K562 (cell line): ENCODE measurements at regions not wholly inside any gene's neighbourhood (a gene's known extent, or its start where the extent isn't known, plus 50 kb on each side); places are given as distances from the start of the nearest gene placed in this dataset.

Source experiments
- ARID2 ChIP-seq: fragments of 450-650 bp; IDR thresholded peaks from 2 replicates; pipeline ENCODE4 v1.6.1; 2017; ENCODE audit warnings: antibody characterized with exemption, mild to moderate bottlenecking
- BRD4 ChIP-seq: fragments of 200-600 bp; sonication (generic); IDR thresholded peaks from 2 replicates; pipeline ENCODE4 v1.6.1; 2017; ENCODE audit warnings: inconsistent platforms
- CREM ChIP-seq: IDR thresholded peaks from 2 replicates; pipeline ENCODE4 v1.6.1; 2014; ENCODE audit warnings: antibody characterized with exemption, low read depth
- CSDE1 ChIP-seq, 2 experiments: fragments of 450-650 bp; IDR thresholded peaks; 2 replicates each; pipeline ENCODE4 v1.6.1; 2016; ENCODE audit warnings: mild to moderate bottlenecking in 1 of 2
- ELF4 ChIP-seq: fragments of 450-650 bp; formaldehyde crosslinking; IDR thresholded peaks from 2 replicates; pipeline ENCODE4 v1.4.0; 2022; ENCODE audit warnings: missing genetic modification characterization
- GTF3C2 ChIP-seq: IDR thresholded peaks from 3 replicates; pipeline ENCODE4 v1.6.1; 2011; ENCODE audit warnings: borderline replicate concordance, mild to moderate bottlenecking, moderate library complexity; ENCODE audit not compliant: insufficient read length; ENCODE audit errors: extremely low read depth
- KAT2B ChIP-seq: IDR thresholded peaks from one replicate; pipeline ENCODE4 v1.6.1; 2012; ENCODE audit warnings: low read depth, mild to moderate bottlenecking, control low read depth, inconsistent platforms, low read length, moderate library complexity
- KDM4B ChIP-seq, 2 experiments: fragments of 450-650 bp in 1 of 2; sonication (generic) in 1 of 2; IDR thresholded peaks; 2 replicates each; pipeline ENCODE4 v1.6.1; 2016 to 2017; ENCODE audit warnings: borderline replicate concordance in 2 of 2, antibody characterized with exemption in 1 of 2, low read depth in 1 of 2, mild to moderate bottlenecking in 1 of 2
- LEF1 ChIP-seq: fragments of 450-650 bp; IDR thresholded peaks from 2 replicates; pipeline ENCODE4 v1.6.1; 2016; ENCODE audit warnings: mild to moderate bottlenecking
- MAZ ChIP-seq, 2 experiments: fragments of 450-650 bp in 1 of 2; sonication (generic) in 1 of 2; formaldehyde crosslinking; IDR thresholded peaks in 1 of 2; conservative IDR thresholded peaks in 1 of 2; 2 replicates each; pipeline versions ENCODE4 v1.4.0 to v1.5.0; 2020; ENCODE audit warnings: mild to moderate bottlenecking in 1 of 2, missing genetic modification reagents in 1 of 2
- MBD2 ChIP-seq: sonication (generic); IDR thresholded peaks from 2 replicates; pipeline ENCODE4 v1.6.1; 2016; ENCODE audit warnings: low read depth, borderline replicate concordance
- MED1 ChIP-seq: sonication (generic); formaldehyde crosslinking; IDR thresholded peaks from 2 replicates; pipeline ENCODE4 v1.8.1; 2023; ENCODE audit warnings: missing genetic modification reagents, borderline replicate concordance
- MITF ChIP-seq: IDR thresholded peaks from 2 replicates; pipeline ENCODE4 v1.6.1; 2014; ENCODE audit warnings: antibody characterized with exemption
- MYC ChIP-seq, 2 experiments: fragments of 250-450 bp in 1 of 2; sonication (Bioruptor Pico) in 1 of 2; IDR thresholded peaks; 2 replicates each; pipeline versions ENCODE4 v1.5.1 to v1.6.1; 2012 to 2021; ENCODE audit warnings: low read depth in 2 of 2, borderline replicate concordance in 1 of 2, improper control_type of control experiment in 1 of 2, low read length in 1 of 2, mild to moderate bottlenecking in 1 of 2, moderate library complexity in 1 of 2
- NCOA6 ChIP-seq: fragments of 450-650 bp; IDR thresholded peaks from 2 replicates; pipeline ENCODE4 v1.6.1; 2017; ENCODE audit warnings: mild to moderate bottlenecking
- NFATC3 ChIP-seq: fragments of 450-650 bp; IDR thresholded peaks from 2 replicates; pipeline ENCODE4 v1.6.1; 2017; ENCODE audit warnings: mild to moderate bottlenecking
- SMC3 ChIP-seq: conservative IDR thresholded peaks from 2 replicates; pipeline ENCODE4 v1.6.1; 2011; ENCODE audit warnings: low read depth, low read length, improper control_type of control experiment; ENCODE audit not compliant: insufficient read depth
- SNIP1 ChIP-seq: fragments of 450-650 bp; IDR thresholded peaks from 2 replicates; pipeline ENCODE4 v1.7.1; 2017; ENCODE audit warnings: low read depth, mild to moderate bottlenecking
- SRF ChIP-seq, 2 experiments: fragments of 250-450, 450-650 bp in 1 of 2; sonication (Bioruptor Pico) in 1 of 2; sonication (generic) in 1 of 2; formaldehyde crosslinking; IDR thresholded peaks; 2 replicates each; pipeline versions ENCODE4 v1.5.0 to v1.5.1; 2020 to 2022; ENCODE audit warnings: mild to moderate bottlenecking in 1 of 2, missing genetic modification reagents in 1 of 2
- ZBTB49 ChIP-seq: sonication (generic); formaldehyde crosslinking; IDR thresholded peaks from 2 replicates; pipeline ENCODE4 v1.8.0; 2022; ENCODE audit warnings: missing genetic modification reagents, mild to moderate bottlenecking, borderline replicate concordance
- ZKSCAN1 ChIP-seq: fragments of 150-350 bp; IDR thresholded peaks from 2 replicates; pipeline ENCODE4 v1.6.1; 2016; ENCODE audit warnings: low read depth, low read length
- ZKSCAN8 ChIP-seq: fragments of 200-800 bp; sonication (Bioruptor generic); IDR thresholded peaks from 2 replicates; pipeline ENCODE4 v1.6.1; 2016; ENCODE audit warnings: missing genetic modification characterization, missing compliant biosample characterization
- ZNF282 ChIP-seq: sonication (generic); formaldehyde crosslinking; IDR thresholded peaks from 2 replicates; pipeline ENCODE4 v1.8.1; 2023; ENCODE audit warnings: missing genetic modification reagents

GRCh38 chr3:14278799-14279625 is 100.4 kb downstream of the LSM3 start (continued):
- TF ChIP-seq MED1 (CRISPR knock-in tag) (no peak), GTF3C2 (no peak), MYC (IDR thresholded peaks at IDR 0.05; ENCODE audit: low read depth, low read length) (peak; percentile 74; the same call in 1 of the 2 replicates), MYC (CRISPR knock-in tag; IDR thresholded peaks at IDR 0.05; ENCODE audit: borderline replicate concordance, low read depth) (no peak), SNIP1 (no peak), CSDE1 (IDR thresholded peaks at IDR 0.05) (no peak), MITF (peak; percentile 84), ZKSCAN8 (CRISPR knock-in tag) (no peak), LEF1 (no peak), SMC3 (no peak), CREM (no peak), MBD2 (no peak), KDM4B (IDR thresholded peaks at IDR 0.05; ENCODE audit: borderline replicate concordance in 2 of 2, low read depth in 1 of 2) (no peak), SRF (CRISPR knock-in tag; IDR thresholded peaks at IDR 0.05) (no peak), NFATC3 (no peak), ZBTB49 (CRISPR knock-in tag) (no peak), KAT2B (no peak), BRD4 (no peak), MAZ (CRISPR knock-in tag; conservative IDR thresholded peaks at IDR 0.05 in 1 of 2, IDR thresholded peaks at IDR 0.05 in 1 of 2) (0 out of 4 replicates have a peak, but pooled peaks of 1 of the 2 experiments have one; percentile 35), ARID2 (no peak), ZKSCAN1 (no peak), ELF4 (CRISPR knock-in tag) (no peak), NCOA6 (no peak), ZNF282 (CRISPR knock-in tag) (no peak)
